ENCODE measurements at regions not wholly inside any gene's neighbourhood (a gene's known extent, or its start where the extent isn't known, plus 50 kb on each side); places are given as distances from the start of the nearest gene placed in this dataset.
"Not testable (repeated sequence)": the region's sequence is repeated elsewhere in the genome, so short reads cannot be mapped to it uniquely, and the experiment has no call there.

DNA sequence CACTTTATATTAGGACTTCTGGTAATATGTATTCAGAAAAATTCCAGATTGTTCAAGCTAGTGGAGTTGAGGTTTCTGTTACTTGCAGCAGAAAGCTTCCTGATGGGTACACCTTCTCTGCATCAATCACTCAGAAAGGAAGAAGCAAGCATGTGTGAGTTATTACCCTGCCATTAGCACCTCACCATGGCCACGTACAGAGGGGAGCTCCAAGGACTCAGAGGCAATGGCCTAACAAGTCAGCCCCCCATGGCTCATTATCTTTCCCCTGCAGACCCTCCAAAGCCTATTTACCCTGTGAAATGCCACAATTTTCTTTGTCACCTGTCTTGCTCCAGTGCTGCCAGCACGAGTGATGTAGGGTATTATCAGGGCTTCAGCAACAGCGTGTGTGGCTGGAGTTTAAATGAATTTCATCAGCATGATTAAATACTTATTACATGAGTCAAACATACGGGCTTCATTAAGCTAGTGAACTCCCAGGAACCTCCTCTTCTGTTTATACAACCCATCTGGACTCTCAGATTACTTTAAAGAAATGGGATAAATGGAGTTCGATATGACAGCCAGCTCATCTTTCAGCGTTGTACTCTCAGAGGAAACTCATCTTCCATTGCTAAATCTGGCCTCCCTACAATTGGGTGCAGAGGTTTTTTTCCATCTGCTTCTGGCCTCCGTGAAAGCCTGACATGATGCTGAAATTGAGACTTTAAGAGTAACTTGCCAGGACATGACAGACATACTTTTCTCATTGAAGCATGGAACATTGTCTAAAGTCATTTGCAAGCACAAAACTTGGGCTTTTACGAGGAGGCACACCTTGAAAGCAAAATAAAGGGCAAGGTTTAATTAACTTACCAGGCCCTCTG, 135.9 kb downstream of the TMEM30B start:
- no peak for DNase-seq (ENCODE audit: low spot score)
- TF ChIP-seq, protein P1, sequence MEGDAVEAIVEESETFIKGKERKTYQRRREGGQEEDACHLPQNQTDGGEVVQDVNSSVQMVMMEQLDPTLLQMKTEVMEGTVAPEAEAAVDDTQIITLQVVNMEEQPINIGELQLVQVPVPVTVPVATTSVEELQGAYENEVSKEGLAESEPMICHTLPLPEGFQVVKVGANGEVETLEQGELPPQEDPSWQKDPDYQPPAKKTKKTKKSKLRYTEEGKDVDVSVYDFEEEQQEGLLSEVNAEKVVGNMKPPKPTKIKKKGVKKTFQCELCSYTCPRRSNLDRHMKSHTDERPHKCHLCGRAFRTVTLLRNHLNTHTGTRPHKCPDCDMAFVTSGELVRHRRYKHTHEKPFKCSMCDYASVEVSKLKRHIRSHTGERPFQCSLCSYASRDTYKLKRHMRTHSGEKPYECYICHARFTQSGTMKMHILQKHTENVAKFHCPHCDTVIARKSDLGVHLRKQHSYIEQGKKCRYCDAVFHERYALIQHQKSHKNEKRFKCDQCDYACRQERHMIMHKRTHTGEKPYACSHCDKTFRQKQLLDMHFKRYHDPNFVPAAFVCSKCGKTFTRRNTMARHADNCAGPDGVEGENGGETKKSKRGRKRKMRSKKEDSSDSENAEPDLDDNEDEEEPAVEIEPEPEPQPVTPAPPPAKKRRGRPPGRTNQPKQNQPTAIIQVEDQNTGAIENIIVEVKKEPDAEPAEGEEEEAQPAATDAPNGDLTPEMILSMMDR (IDR thresholded peaks at IDR 0.05; ENCODE audit: extremely low read depth, missing control alignments) = no peak

DNA sequence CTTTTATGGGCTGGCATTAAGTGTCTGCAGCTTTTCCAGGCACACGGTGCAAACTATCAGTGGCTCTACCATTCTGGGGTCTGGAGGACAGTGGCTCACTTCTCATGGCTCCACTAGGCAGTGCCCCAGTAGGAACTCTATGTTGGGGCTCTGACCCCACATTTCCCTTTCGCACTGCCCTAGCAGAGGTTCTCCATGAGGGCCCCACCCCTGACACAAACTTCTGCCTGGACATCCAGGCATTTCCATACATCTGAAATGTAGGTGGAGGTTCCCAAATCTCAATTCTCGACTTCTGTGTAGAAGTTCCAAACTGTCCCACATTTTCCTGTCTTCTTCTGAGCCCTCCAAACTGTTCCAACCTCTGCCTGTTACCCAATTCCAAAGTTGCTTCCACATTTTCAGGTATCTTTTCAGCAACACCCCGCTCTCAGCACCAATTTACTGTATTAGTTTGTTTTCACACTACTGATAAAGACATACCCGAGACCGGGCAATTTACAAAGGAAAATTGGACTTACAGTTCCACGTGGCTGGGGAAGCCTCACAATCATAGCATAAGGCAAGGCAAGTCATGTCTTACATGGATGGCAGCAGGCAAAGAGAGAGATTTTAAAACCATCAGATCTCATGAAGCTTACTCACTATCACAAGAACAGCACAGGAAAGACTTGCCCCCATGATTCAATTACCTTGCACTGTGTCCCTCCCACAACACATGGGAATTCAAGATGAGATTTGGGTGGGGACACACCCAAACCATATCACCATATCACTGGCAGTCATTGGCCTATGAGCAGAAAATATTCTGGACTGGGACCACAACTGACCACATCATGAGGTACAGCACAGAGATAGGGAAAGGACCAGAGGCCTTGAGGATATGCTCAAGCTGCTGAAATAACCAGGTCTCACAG, 136.8 kb downstream of the TMEM30B start:
- not testable (repeated sequence) for DNase-seq (ENCODE audit: low spot score)

DNA sequence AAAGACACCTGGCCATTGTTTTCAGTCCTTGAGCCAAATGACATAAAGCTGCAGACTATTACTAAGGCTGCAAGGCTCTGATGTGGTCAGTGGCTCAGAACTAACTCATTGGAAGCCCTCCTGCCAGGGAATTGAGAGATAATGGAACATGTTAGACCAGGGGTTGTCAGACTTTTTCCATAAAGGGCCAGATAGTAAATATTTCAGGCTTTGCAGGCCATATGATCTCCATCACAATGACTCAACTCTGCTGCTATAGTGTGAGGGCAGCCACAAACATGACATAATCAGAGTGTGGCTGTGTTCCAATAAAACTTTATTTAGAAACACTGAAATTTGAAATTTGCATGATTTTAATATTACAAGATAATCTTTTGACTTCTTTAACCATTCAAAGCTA, 140.3 kb downstream of the TMEM30B start:
- no peak for DNase-seq (ENCODE audit: low spot score)
- TF ChIP-seq, protein P1 (IDR thresholded peaks at IDR 0.05; ENCODE audit: extremely low read depth, missing control alignments) = no peak

DNA sequence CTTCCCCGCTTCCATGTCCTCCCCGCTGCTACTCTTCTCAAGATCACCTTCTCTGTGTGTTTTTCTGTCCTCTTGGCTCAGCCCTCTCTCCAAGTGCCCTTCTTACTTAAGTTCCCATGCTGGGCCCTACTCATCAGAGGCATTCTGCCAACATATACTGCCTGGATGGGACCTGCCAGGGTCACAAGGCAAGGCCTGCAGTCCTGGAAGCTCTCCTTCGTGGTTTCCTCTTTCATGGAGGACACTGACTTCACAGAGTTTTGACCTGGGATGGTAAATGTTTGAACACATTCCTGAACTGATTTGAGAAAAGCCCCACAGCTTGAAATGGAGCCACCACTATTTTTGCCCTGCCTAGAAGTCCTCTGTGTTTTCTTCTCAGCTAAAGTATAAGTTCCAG, 140.9 kb downstream of the TMEM30B start:
- TF ChIP-seq, protein P1 (IDR thresholded peaks at IDR 0.05; ENCODE audit: extremely low read depth, missing control alignments) = no peak
- no peak for DNase-seq (ENCODE audit: low spot score)

DNA sequence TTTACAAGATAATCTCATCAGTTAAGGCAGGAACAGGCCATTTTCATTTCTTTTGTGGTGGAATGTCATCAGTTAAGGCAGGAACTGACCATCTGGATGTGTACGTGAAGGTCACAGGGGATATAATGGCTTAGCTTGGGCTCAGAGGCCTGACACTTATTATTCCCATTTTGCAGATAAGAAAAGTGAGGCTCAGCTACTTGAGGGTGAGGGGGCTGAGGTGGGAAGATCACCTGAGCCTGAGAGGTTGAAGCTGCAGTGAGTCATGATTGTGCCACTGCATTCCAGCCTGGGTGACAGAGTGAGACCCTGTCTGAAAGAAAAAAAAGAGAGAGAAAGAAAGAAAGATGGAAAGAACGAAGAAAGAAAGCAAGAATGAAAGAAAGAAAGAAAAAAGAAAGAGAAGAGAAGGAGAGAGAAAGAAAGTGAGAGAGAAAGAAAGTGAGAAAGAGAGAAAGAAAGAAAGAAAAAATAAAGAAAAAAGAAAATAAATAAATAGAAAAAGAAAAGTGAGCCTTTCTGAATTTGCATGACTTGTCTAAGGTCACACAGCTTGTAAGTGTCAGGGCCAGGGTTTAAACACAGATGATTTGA, 142.0 kb downstream of the TMEM30B start:
- no peak for DNase-seq (ENCODE audit: low spot score)
- TF ChIP-seq, protein P1 (IDR thresholded peaks at IDR 0.05; ENCODE audit: extremely low read depth, missing control alignments) = no peak

DNA sequence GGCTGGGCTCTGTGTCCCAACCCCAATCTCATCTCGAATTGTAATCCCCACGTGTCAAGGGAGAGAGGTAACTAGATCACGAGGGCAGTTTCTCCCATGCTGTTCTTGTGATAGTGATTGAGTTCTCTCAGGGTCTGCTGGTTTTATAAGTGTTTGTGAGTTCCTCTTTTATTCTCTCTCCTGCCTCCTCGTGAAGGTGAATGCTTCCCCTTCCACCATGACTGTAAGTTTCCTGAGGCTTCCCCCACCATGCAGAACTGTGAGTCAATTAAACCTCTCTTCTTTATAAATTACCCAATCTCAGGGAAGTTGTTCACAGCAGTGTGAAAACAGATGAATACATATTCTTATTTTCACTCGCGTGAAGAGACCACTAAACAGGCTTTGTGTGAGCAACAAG, 148.2 kb downstream of the TMEM30B start:
- TF ChIP-seq, protein P1 (IDR thresholded peaks at IDR 0.05; ENCODE audit: extremely low read depth, missing control alignments) = no peak
- DNase-seq (ENCODE audit: low spot score) = no peak

DNA sequence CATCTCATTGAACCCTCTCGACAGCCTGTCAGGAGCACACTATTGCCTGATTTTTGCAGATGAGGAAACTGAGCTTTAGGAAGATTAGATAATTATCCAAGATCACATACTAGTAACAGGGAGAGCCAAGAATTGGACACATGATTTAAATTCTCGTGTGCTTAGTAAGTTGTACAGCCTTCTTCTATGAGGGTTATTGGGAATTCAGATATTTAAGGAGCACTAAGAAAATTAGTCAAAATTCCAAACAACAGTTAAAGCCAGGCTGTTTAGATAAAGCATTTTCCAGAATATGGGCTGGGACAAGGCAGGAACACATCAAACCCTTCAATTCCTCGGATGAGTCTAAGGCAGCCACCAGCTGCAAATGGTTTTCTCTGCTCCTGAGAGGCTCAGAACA, 148.8 kb downstream of the TMEM30B start:
- no peak for DNase-seq (ENCODE audit: low spot score)
- TF ChIP-seq, protein P1 (IDR thresholded peaks at IDR 0.05; ENCODE audit: extremely low read depth, missing control alignments) = no peak

All from GM20000 (cell line).